Thyroid gland (tissue), 4 donors: ENCODE measurements at regions not wholly inside any gene's neighbourhood (a gene's known extent, or its start where the extent isn't known, plus 50 kb on each side); places are given as distances from the start of the nearest gene placed in this dataset.

Experiments
- DNase-seq, 2 donors: peaks; one replicate each; pipeline ENCODE4 v3.0.0-alpha.2; 2019
- H3K27ac ChIP-seq, 3 donors: fragments of 200-600 bp; sonication (generic); 1 replicate in 2 of 3; 2 replicates in 1 of 3; pipeline ENCODE4 v1.5.1; 2016 to 2019; ENCODE audit warnings: mild to moderate bottlenecking in 1 of 3, moderate library complexity in 1 of 3
- H3K27me3 ChIP-seq: fragments of 200-600 bp; sonication (generic); one replicate; pipeline ENCODE4 v1.5.1; 2019
- H3K36me3 ChIP-seq, 2 donors: fragments of 200-600 bp; sonication (generic); one replicate each; pipeline ENCODE4 v1.5.1; 2016 to 2019
- H3K4me1 ChIP-seq, 2 donors: fragments of 200-600 bp; sonication (generic); one replicate each; pipeline ENCODE4 v1.5.1; 2017 to 2019
- H3K4me3 ChIP-seq, 3 donors: fragments of 200-600 bp; sonication (generic); replicated peaks in 1 of 3; 1 replicate in 2 of 3; 2 replicates in 1 of 3; pipeline ENCODE4 v1.5.1; 2016; ENCODE audit warnings: mild to moderate bottlenecking in 1 of 3
- H3K9me3 ChIP-seq: fragments of 200-600 bp; sonication (generic); one replicate; pipeline ENCODE4 v1.5.1; 2017
- POLR2A ChIP-seq, 2 donors: fragments of 450-650 bp; IDR thresholded peaks; one replicate each; pipeline ENCODE4 v1.6.1; 2017; ENCODE audit warnings: antibody characterized with exemption in 2 of 2, mild to moderate bottlenecking in 2 of 2, moderate library complexity in 1 of 2
- WGBS, 2 donors: methylation state at CpG; one replicate each; pipeline ENCODE4 v1.1.5; 2017; 5-methylcytosine and 5-hydroxymethylcytosine counted together
- intact Hi-C: fragments of 100-400 bp; cut with DNase I; formaldehyde crosslinking; loops from one replicate; pipeline ENCODE4 v1.15.1; 2023
- TF ChIP-seq, protein P1 (sequence below), 6 experiments: fragments of 200-600 bp in 3 of 6; fragments of 450-650 bp in 3 of 6; sonication (generic) in 3 of 6; IDR thresholded peaks; one replicate each; pipeline ENCODE4 v1.5.1; 2016 to 2019; ENCODE audit warnings: antibody characterized with exemption in 6 of 6, mild to moderate bottlenecking in 2 of 6, inconsistent platforms in 1 of 6, moderate library complexity in 1 of 6

DNA sequence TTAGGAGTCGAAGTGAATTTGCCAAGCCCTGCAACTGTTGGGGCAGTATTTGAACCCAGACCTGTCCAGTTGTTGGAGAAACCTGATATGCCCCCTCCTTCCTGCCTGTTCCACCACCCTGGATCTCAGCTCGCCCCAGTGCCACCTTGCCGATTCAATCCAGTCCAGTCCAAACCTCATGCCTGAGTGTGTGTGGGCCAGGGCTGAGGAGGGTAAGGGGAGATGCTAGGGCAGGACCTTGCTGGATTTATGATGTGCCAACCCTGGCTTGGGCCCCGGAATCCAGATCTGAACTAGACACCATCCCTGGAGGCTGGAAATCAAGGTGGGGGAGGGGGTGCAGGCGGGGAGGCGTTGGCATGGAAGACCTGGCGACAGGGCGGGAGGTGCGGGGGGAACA is 98.9 kb upstream of the WNT4 start:
- Histone ChIP-seq H3K27me3 (no peaks in the 10 kb centered on the region), H3K4me1 (peaks cover 0 to 4% of the 10 kb centered on the region in 2 donors), H3K9me3 (no peaks in the 10 kb centered on the region), H3K4me3 (no peak overlapping the region), H3K27ac (no peak overlapping the region), H3K36me3 (no peaks in the 10 kb centered on the region)
- intact Hi-C loops: no loop called here
- DNase-seq: no peak
- TF ChIP-seq, protein P1, sequence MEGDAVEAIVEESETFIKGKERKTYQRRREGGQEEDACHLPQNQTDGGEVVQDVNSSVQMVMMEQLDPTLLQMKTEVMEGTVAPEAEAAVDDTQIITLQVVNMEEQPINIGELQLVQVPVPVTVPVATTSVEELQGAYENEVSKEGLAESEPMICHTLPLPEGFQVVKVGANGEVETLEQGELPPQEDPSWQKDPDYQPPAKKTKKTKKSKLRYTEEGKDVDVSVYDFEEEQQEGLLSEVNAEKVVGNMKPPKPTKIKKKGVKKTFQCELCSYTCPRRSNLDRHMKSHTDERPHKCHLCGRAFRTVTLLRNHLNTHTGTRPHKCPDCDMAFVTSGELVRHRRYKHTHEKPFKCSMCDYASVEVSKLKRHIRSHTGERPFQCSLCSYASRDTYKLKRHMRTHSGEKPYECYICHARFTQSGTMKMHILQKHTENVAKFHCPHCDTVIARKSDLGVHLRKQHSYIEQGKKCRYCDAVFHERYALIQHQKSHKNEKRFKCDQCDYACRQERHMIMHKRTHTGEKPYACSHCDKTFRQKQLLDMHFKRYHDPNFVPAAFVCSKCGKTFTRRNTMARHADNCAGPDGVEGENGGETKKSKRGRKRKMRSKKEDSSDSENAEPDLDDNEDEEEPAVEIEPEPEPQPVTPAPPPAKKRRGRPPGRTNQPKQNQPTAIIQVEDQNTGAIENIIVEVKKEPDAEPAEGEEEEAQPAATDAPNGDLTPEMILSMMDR (IDR thresholded peaks at IDR 0.05): no peak
- TF ChIP-seq POLR2A (IDR thresholded peaks at IDR 0.05): no peak
- 88 to 92% methylated on average over 9 of the region's 9 CpGs for WGBS, 2 donors

DNA sequence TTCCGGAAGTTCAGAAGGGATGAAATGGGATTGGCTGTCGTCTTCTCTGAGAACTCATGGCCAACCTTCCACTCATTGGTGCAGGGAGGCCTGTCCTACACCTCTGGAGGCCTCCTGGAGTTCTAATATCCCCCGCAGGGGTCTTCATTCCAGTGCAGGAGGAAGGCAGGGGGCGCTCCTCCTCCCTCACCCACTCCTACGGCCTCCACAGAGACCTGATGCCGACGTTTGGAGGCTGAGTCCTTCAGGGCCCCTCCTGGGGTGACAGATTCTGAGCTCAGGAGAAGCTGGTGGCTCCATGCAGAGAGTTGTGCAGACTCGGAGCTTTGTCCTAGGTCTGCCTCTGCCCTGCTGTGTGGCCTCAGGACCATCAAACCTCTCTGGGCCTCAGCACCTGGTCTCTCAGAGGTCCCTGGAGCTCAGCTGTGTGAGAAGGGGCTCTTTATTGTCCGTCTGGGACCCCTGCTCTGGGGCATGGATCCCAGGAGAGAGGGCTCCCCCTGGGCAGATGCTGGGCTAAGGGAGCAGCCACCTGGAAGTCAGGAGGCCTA is 102.3 kb upstream of the WNT4 start:
- Histone ChIP-seq H3K27ac (no peak overlapping the region), H3K4me1 (no peaks in the 10 kb centered on the region), H3K27me3 (no peaks in the 10 kb centered on the region), H3K4me3 (no peak overlapping the region), H3K9me3 (no peaks in the 10 kb centered on the region), H3K36me3 (no peaks in the 10 kb centered on the region)
- intact Hi-C loops: no loop called here
- no peak for DNase-seq
- WGBS, 2 donors: 88 to 90% methylated on average over 8 of the region's 9 CpGs
- no peak for TF ChIP-seq POLR2A (IDR thresholded peaks at IDR 0.05)
- TF ChIP-seq, protein P1 (IDR thresholded peaks at IDR 0.05): no peak

DNA sequence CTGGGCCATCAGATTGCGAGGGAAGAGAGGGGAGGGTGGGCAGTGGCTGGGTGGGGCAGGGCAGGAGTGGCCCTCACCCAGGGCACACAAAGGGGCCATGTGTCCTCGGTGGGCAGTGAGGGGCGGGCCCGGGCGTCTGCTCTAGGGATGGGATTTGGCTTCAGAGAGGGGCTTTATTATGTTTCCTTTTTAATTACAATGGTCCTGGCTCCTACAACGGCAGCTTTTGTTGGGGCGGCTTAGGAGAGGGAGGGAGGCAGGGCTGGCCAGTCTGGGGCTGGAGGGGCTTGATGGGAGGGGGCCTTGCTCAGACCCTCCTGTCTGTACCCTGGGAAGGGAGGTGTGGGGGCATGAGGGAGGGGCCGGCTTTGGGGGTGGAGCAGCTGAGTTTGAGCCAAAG is 102.8 kb upstream of the WNT4 start:
- Histone ChIP-seq H3K4me1 (no peaks in the 10 kb centered on the region), H3K9me3 (no peaks in the 10 kb centered on the region), H3K27me3 (no peaks in the 10 kb centered on the region), H3K36me3 (no peaks in the 10 kb centered on the region), H3K4me3 (no peak overlapping the region), H3K27ac (no peak overlapping the region)
- DNase-seq: no peak
- intact Hi-C loops: no loop called here
- WGBS, 2 donors: 58 to 68% methylated on average over 8 of the region's 8 CpGs
- no peak for TF ChIP-seq POLR2A (IDR thresholded peaks at IDR 0.05)
- TF ChIP-seq, protein P1 (IDR thresholded peaks at IDR 0.05): no peak

DNA sequence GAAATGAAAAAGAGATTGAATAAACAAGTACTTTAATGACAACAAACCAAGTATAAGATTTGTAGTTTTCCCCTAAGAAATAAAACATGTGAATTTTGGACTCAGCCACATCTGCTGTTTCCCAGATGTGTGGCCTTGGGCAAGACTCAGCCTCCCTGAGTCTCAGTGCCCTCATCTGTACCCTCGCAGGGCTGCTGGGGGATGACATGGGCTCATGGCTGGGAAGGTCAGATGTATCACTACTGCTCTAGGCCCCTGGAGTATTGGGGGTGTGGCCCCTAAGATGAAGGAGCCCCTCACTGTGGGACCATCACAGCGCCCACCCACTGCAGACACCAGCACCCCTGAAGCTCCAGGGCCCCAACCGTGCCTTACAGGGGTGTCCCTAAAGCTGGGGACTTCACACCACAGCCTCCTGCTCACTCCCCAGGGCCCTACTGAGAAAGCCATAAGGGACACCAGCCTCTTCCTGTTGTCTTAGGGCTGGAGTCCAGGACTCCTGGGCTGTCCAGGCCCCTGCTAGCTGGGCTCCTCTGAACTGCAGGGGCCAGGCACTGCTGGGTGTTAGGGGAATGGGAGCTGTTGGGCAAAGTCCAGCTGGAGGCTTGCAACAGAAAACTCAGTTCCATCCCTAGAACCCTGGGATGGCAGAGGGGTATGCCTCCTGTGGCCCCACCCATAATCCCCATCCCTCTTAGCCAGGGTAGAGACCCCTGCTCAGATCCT is 104.0 kb upstream of the WNT4 start:
- Histone ChIP-seq H3K27ac (no peak overlapping the region), H3K27me3 (no peaks in the 10 kb centered on the region), H3K4me1 (no peaks in the 10 kb centered on the region), H3K36me3 (no peaks in the 10 kb centered on the region), H3K4me3 (no peak overlapping the region), H3K9me3 (no peaks in the 10 kb centered on the region)
- TF ChIP-seq, protein P1 (IDR thresholded peaks at IDR 0.05): no peak
- no peak for TF ChIP-seq POLR2A (IDR thresholded peaks at IDR 0.05)
- WGBS, 2 donors: 88 to 98% methylated on average over 1 to 3 of the region's 3 CpGs
- no peak for DNase-seq
- intact Hi-C loops: no loop called here

- no peaks in the 10 kb centered on the region for H3K4me1 ChIP-seq
- H3K27me3 ChIP-seq: no peaks in the 10 kb centered on the region
- no peak overlapping the region for H3K4me3 ChIP-seq
- H3K27ac ChIP-seq: no peak overlapping the region
- no peaks in the 10 kb centered on the region for H3K9me3 ChIP-seq
- intact Hi-C loops: no loop called here
- WGBS, 2 donors: 80 to 84% methylated on average over 14 to 16 of the region's 18 CpGs
- no peak for DNase-seq
- TF ChIP-seq, protein P1 (IDR thresholded peaks at IDR 0.05): no peak
- no peak for TF ChIP-seq POLR2A (IDR thresholded peaks at IDR 0.05)
- H3K36me3 ChIP-seq: no peaks in the 10 kb centered on the region
These were observed 104.8 kb upstream of the WNT4 start for GRCh38 chr1:22247527-22248245.
